ENCODE measurements at regions not wholly inside any gene's neighbourhood (a gene's known extent, or its start where the extent isn't known, plus 50 kb on each side); places are given as distances from the start of the nearest gene placed in this dataset.

DNA sequence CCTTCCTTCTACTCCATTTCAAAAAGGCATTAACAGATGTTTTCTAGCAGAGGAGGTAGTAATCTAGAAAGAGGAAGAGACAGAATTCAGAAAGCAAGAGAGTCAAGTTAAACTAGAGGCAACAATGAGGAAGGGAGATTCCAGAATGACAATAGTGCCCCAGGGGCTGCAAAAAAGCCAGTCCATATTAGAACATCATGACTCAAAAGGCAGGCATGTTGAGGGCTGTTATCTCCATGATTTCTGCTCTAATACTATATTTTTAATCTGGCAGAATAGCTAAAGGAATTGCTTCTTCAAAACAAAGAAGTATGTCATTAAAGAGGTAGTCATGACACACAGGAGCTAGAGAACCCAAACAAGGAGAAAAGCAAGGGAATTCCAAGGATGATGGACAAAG lies 599.6 kb downstream of the INHBA start:
- TF ChIP-seq POLR2A (IDR thresholded peaks at IDR 0.05; ENCODE audit: low read length): no peak
- no peak for TF ChIP-seq GATA1 (IDR thresholded peaks at IDR 0.05; ENCODE audit: low read depth, low read length)
- DNase-seq: no peak

DNA sequence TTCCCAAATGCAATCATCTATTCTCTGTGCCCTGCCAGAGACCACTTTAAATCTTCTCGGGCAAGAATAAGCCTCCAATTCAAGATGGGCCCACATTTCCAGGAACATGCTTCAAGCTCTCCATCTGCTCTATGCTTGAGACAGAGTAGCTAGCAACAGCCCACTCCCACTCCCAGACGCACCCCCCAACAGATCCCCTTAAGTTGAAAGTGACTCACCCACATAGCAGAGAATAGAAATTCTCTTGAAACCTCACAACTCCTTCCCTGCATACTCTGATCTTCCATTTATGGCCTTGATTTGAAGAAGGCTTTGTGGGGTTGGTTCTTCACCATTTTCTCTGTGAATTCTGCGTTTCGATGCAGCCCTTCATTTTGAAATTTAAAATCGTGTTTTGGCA lies 604.0 kb downstream of the INHBA start:
- no peak for TF ChIP-seq POLR2A (IDR thresholded peaks at IDR 0.05; ENCODE audit: low read length)
- TF ChIP-seq GATA1 (IDR thresholded peaks at IDR 0.05; ENCODE audit: low read depth, low read length): no peak
- DNase-seq: no peak

DNA sequence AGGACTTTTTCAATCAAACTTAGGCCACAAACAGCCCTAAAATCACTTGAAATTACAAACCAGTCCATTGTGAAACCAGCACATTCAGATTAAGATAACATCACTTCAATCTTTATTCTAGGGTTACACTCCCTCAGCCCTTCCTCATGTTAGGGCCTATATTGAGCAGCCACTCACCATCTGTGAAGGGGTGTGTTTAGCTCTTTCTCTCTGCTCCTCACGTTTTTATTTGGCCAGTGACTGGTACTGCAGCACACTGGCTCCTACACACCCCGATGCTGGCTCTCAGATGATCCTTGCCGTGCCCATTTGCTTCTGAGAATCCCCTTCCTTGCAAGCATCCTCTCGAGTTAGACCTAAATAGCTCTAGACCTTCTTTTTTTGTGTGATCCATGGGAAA lies 604.5 kb downstream of the INHBA start:
- TF ChIP-seq GATA1 (IDR thresholded peaks at IDR 0.05; ENCODE audit: low read depth, low read length) (no peak), POLR2A (IDR thresholded peaks at IDR 0.05; ENCODE audit: low read length) (no peak)
- DNase-seq: no peak

DNA sequence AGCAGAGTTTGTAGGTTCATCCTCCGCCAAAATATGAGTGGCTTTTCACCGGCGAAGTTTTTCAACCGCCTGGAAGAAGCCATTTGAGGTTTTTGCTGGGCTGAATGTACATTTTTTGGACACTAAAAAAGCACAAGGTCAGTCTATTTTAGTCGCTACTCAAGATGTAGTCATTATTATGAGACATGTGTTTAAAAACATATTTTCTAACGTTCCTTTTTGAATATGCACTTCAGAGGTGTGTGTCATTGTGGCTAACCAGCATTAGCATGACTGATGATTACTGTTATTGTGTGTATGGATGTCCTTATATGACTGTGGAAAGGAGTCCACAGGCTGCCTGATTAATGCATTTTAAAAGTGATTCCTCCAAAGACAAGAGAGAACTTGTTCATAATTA lies 605.4 kb downstream of the INHBA start:
- no peak for TF ChIP-seq GATA1 (IDR thresholded peaks at IDR 0.05; ENCODE audit: low read depth, low read length)
- TF ChIP-seq POLR2A (IDR thresholded peaks at IDR 0.05; ENCODE audit: low read length): no peak
- no peak for DNase-seq

DNA sequence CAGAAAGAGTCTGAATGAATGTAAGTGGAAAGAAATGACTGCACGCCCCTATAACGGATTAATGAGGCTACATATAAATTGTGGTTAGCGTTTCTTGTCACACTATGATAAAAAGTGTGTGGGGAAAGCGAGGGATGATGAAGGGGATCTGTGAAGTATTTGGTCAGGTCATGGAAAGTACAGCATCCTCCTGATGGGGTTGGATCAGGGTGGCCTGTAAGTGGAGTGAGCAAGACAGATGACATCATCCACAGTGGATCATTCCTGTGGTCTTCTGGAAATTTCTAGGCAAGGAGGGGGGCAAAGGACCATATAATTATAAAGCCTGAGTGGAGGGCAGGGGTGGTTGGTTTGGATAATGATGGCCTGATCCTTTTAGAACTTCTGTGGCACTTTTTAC lies 606.0 kb downstream of the INHBA start:
- TF ChIP-seq POLR2A (IDR thresholded peaks at IDR 0.05; ENCODE audit: low read length) (no peak), GATA1 (IDR thresholded peaks at IDR 0.05; ENCODE audit: low read depth, low read length) (no peak)
- no peak for DNase-seq

DNA sequence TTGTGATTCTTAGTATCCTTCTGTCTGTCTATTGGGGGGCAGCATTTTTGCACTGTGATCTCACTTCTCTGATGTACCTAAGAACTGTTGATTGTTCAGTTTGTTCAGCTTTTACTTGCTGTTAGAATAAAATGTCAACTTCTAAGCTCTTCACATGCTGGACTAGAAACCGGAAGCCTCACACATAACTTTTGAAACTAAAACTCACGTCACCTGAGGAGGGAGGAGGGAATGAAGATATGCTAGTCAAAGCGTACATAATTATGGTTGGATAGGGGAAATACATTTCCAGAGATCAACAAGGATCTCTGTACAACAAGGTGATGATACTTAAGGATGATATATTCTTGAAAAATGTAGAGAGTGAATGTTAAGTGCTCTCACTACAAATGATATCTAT lies 609.7 kb downstream of the INHBA start:
- DNase-seq: no peak
- TF ChIP-seq POLR2A (IDR thresholded peaks at IDR 0.05; ENCODE audit: low read length): no peak
- no peak for TF ChIP-seq GATA1 (IDR thresholded peaks at IDR 0.05; ENCODE audit: low read depth, low read length)

DNA sequence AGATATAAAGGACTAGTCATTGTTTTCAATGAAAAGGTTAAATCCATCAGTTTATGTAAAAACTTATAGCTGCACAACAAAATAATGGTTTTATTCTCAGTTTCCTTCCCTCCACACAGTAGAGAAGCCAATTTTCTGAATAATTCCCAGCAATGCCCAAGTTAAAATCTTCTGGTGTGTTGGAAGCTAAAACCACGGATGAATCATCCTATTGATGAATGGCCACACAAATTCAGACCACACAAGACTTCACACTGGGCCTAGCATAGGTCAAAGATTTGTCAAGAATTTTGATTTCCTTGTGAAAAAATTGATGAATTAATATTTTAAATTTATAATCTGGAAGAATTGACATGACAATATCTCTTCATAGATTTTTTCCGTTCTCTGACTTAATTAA lies 617.6 kb downstream of the INHBA start:
- DNase-seq: no peak
- TF ChIP-seq POLR2A (IDR thresholded peaks at IDR 0.05; ENCODE audit: low read length) (no peak), GATA1 (IDR thresholded peaks at IDR 0.05; ENCODE audit: low read depth, low read length) (no peak)

DNA sequence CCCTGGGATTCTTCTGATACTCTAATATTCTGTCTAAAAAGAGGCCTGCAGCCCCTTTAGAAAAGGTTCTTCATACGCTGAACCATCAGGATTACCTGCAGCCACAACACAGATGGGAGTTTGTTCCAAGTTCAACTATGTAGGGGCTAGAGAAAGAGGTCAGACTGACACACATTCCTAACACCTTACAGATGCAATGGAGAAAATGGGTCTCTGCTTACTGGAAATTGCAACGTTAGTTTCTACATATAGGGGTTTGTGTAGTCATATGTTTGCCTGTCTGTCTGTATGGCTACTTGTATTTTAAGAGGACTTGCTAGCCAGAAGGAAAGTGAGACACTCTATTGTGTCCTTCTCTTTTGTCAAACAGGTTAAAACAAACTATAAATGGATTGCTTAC lies 618.5 kb downstream of the INHBA start:
- TF ChIP-seq GATA1 (IDR thresholded peaks at IDR 0.05; ENCODE audit: low read depth, low read length): no peak
- TF ChIP-seq POLR2A (IDR thresholded peaks at IDR 0.05; ENCODE audit: low read length): no peak

DNA sequence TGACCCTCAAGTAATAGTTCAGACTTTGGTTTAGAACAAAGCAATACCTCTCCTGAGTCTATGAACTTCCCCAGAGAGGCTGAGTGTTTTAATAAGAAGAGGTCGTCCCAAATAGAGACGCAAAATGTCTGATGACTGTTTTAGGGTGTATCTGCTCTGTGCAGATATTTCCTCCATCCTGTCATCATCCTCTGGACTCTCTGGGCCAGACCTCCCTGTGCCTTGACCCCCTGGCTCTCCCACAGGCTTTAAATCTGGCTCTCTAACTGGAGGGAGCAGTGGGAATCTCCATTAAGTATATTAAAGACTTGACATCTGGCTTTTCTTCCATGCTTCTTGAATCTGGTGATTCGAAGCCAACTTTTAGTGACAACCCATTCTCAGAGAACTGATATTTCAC lies 633.3 kb downstream of the INHBA start:
- TF ChIP-seq POLR2A (IDR thresholded peaks at IDR 0.05; ENCODE audit: low read length): no peak
- no peak for DNase-seq

More for the DNA sequence above, 618.5 kb downstream of the INHBA start:
- no peak for DNase-seq

DNA sequence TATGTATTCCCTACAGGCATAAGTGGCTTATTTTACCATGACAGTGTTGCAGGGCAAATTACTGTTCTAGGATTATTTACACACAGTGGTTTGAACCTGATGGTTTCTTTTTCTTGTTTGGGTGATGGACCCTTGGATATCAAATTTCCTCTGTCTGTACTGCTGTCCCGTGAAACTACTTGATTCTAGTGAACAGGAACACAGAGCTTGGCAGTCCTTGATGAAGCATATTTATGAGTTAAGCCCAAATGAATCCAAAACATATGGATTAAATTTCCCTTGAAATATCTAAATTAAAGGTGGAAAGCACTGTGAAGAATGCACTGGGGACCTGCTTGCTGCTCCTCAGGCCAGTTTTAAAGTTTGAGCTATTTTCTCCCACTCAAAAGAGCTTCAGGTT lies 635.3 kb downstream of the INHBA start:
- TF ChIP-seq GATA1 (IDR thresholded peaks at IDR 0.05; ENCODE audit: low read depth, low read length) (no peak), POLR2A (IDR thresholded peaks at IDR 0.05; ENCODE audit: low read length) (no peak)
- no peak for DNase-seq

DNA sequence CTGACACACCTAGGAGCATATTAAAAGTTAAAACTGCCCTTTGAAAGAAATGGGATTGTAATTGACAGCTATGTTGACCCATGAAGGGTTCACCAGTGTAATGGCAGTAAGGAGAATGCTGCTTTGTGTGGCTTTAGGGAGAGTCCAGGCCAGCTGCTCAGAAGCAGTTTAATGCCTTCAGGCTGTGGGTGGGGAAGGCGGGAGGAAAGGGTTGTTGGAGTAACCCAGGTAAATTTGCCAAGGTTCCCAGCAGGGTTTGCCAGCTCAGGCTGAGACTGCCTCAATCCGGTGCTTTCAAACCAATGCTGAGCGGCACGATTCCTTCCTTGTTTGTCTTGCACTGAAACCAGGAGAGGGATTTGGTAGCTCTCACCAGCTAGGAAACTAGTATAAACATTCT lies 637.2 kb downstream of the INHBA start:
- TF ChIP-seq POLR2A (IDR thresholded peaks at IDR 0.05; ENCODE audit: low read length): no peak
- no peak for TF ChIP-seq GATA1 (IDR thresholded peaks at IDR 0.05; ENCODE audit: low read depth, low read length)
- no peak for DNase-seq

DNA sequence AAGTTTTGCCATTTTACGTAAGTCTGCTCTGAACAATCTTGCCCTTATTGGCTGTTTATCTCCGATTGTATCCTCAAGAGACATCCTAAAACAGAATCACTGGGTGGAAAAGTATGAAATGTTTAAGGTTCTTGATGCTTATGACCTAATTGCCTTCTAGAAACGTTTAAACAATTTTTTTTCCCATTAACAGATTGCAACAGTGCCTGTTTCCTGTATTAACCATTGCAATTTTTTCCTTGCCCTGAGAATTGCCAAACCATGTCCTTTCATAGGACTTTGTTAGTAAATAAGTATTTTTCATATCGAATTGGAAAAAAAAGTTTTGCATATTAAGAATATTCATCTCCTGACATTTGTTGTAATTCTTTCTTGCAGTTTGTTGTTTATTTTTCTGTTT lies 639.8 kb downstream of the INHBA start:
- TF ChIP-seq GATA1 (IDR thresholded peaks at IDR 0.05; ENCODE audit: low read depth, low read length): no peak
- DNase-seq: no peak

DNA sequence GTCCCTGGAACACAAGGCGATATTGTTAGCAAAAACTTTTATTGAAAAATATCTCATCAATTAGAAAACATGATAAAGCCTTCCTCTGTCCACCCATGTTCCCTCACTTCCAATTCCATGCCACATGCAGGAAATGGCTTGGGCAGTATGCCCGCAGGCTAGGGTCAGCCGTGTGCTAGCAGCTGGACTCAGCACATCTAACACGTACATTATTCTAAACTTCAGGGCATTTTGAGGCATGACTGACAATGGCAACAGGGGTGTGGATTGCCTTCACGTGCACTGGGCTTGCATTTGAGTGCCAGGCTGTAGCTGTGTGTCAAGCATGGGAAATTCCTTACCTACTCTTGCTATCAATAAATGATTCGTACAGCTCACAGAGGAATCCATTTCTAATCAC lies 642.1 kb downstream of the INHBA start:
- no peak for TF ChIP-seq GATA1 (IDR thresholded peaks at IDR 0.05; ENCODE audit: low read depth, low read length)
- no peak for TF ChIP-seq POLR2A (IDR thresholded peaks at IDR 0.05; ENCODE audit: low read length)
- DNase-seq: no peak

DNA sequence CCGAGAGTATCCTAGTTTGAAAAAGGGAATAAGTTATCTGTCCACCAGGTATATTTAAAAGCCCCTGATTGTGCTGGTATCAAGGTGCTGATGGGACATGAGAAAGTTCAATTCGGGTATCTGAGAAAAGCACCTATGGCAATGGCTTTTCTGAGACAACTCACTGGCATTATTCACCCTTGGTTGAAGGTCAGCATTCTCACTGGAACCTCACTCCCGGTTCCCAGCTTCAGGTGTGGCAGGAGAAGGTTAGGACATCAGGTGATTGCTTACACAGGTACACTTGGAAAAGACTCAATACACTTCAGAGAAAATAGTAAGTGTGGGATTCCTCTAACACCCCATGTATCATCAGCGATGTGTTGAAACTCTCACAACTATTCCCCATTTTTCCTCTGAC lies 643.1 kb downstream of the INHBA start:
- no peak for DNase-seq
- TF ChIP-seq POLR2A (IDR thresholded peaks at IDR 0.05; ENCODE audit: low read length) (no peak), GATA1 (IDR thresholded peaks at IDR 0.05; ENCODE audit: low read depth, low read length) (no peak)

DNA sequence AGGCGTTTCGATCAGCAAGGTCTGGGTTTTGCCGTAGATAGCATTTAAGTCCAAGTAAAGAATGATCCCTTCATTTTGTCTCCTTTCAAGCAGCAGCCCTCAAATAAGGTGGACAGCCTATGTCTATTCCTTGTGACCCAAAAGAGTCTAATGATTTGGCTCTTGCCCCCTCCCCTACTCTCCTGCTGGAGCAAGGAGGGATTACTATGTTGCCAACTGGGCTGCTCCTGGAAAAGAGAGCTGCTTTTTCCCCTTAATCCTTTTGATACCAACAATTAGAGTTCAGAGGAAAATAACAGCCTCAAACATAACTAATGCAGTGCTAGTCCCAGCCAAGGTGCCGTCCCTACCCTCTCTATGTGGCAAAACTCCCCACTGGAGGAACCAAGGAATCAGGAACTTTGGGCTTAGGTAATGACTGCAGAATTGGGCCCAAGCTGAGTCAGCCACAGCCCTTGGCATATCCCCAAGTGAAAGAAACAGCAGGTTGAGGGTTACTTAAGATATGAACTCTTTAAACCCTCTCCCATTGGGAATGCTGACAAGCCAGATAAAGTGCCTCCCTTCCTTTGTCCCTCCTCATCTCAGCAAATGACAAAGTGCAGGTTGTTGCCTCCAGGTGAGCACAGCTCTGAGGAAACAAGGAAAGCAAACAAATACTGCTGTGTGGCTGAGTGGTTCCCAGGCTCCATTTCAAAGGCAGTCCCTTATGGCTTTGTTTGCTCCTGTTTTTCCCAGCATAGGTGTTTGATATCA lies 643.7 kb downstream of the INHBA start:
- no peak for DNase-seq
- TF ChIP-seq POLR2A (IDR thresholded peaks at IDR 0.05; ENCODE audit: low read length) (no peak), GATA1 (IDR thresholded peaks at IDR 0.05; ENCODE audit: low read depth, low read length) (no peak)

Data from erythroblast (primary cell).